HCT116 (cell line): ENCODE measurements at regions not wholly inside any gene's neighbourhood (a gene's known extent, or its start where the extent isn't known, plus 50 kb on each side); places are given as distances from the start of the nearest gene placed in this dataset.

Source experiments
- CBX3 ChIP-seq: IDR thresholded peaks from 2 replicates; pipeline ENCODE4 v1.6.1; 2012; ENCODE audit warnings: low read depth
- EZH2 ChIP-seq: fragments of 200-600 bp; sonication (generic); IDR thresholded peaks from 2 replicates; pipeline ENCODE4 v1.6.1; 2017; ENCODE audit warnings: antibody characterized with exemption, mixed run types
- EZH2phosphoT487 ChIP-seq: fragments of 200-600 bp; IDR thresholded peaks from 2 replicates; pipeline ENCODE4 v1.6.1; 2018; ENCODE audit warnings: antibody characterized with exemption, borderline replicate concordance
- TF ChIP-seq, protein P1 (sequence below), 3 experiments: fragments of 200-600 bp in 1 of 3; sonication (generic) in 1 of 3; IDR thresholded peaks in 2 of 3; conservative IDR thresholded peaks in 1 of 3; 2 replicates each; pipeline ENCODE4 v1.5.1; 2012 to 2017; ENCODE audit warnings: low read depth in 2 of 3, low read length in 2 of 3, antibody characterized with exemption in 1 of 3, borderline replicate concordance in 1 of 3, control low read depth in 1 of 3, mild to moderate bottlenecking in 1 of 3, mixed read lengths in 1 of 3, mixed run types in 1 of 3, moderate library complexity in 1 of 3; ENCODE audit not compliant: insufficient read depth in 1 of 3
- TF ChIP-seq, protein P2 (sequence below): IDR thresholded peaks from 2 replicates; pipeline ENCODE4 v1.6.1; 2012; ENCODE audit warnings: low read depth
- TF ChIP-seq, protein P3 (sequence below): IDR thresholded peaks from 2 replicates; pipeline ENCODE4 v1.6.1; 2011; ENCODE audit warnings: mild to moderate bottlenecking, low read length, moderate library complexity; ENCODE audit not compliant: insufficient replicate concordance; ENCODE audit errors: extremely low read depth

DNA sequence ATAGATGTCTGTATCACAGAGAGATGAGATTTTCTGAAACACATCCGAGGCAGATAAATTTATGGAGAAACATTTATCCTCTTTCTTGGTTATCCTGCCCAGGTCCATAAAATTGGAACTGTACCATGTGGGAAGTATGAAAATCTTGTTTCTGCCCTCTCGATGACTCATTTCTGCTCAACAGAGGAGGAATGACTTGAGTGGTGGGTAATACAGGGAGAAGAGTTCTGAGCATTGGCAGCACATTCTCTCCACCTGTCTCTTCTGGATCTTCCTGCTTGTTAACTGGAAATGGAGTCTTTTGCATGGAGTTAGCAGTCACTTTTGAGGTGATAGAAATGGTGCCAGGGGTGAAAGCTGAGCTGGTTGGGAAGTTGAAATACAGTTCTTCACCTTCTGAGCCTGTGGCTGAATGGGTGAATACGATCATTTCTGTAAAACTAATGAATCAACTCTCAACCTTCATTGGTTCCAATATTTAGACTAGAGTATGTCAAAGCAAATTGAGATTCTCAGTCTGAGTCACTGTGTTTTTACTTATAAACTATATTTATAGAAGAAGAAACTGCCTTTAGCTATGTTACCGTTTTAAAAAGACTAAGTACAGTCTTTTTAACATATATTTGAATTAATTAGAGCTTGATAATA lies 945.5 kb downstream of the SORCS3 start:
- no peak for TF ChIP-seq EZH2phosphoT487
- TF ChIP-seq, protein P1, sequence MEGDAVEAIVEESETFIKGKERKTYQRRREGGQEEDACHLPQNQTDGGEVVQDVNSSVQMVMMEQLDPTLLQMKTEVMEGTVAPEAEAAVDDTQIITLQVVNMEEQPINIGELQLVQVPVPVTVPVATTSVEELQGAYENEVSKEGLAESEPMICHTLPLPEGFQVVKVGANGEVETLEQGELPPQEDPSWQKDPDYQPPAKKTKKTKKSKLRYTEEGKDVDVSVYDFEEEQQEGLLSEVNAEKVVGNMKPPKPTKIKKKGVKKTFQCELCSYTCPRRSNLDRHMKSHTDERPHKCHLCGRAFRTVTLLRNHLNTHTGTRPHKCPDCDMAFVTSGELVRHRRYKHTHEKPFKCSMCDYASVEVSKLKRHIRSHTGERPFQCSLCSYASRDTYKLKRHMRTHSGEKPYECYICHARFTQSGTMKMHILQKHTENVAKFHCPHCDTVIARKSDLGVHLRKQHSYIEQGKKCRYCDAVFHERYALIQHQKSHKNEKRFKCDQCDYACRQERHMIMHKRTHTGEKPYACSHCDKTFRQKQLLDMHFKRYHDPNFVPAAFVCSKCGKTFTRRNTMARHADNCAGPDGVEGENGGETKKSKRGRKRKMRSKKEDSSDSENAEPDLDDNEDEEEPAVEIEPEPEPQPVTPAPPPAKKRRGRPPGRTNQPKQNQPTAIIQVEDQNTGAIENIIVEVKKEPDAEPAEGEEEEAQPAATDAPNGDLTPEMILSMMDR (IDR thresholded peaks at IDR 0.05 in 2 of 3, conservative IDR thresholded peaks at IDR 0.05 in 1 of 3; ENCODE audit: borderline replicate concordance in 1 of 3, insufficient read depth in 1 of 3, low read depth in 2 of 3, low read length in 2 of 3): no peak
- no peak for TF ChIP-seq EZH2
- TF ChIP-seq, protein P2, sequence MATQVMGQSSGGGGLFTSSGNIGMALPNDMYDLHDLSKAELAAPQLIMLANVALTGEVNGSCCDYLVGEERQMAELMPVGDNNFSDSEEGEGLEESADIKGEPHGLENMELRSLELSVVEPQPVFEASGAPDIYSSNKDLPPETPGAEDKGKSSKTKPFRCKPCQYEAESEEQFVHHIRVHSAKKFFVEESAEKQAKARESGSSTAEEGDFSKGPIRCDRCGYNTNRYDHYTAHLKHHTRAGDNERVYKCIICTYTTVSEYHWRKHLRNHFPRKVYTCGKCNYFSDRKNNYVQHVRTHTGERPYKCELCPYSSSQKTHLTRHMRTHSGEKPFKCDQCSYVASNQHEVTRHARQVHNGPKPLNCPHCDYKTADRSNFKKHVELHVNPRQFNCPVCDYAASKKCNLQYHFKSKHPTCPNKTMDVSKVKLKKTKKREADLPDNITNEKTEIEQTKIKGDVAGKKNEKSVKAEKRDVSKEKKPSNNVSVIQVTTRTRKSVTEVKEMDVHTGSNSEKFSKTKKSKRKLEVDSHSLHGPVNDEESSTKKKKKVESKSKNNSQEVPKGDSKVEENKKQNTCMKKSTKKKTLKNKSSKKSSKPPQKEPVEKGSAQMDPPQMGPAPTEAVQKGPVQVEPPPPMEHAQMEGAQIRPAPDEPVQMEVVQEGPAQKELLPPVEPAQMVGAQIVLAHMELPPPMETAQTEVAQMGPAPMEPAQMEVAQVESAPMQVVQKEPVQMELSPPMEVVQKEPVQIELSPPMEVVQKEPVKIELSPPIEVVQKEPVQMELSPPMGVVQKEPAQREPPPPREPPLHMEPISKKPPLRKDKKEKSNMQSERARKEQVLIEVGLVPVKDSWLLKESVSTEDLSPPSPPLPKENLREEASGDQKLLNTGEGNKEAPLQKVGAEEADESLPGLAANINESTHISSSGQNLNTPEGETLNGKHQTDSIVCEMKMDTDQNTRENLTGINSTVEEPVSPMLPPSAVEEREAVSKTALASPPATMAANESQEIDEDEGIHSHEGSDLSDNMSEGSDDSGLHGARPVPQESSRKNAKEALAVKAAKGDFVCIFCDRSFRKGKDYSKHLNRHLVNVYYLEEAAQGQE: no peak
- TF ChIP-seq, protein P3, sequence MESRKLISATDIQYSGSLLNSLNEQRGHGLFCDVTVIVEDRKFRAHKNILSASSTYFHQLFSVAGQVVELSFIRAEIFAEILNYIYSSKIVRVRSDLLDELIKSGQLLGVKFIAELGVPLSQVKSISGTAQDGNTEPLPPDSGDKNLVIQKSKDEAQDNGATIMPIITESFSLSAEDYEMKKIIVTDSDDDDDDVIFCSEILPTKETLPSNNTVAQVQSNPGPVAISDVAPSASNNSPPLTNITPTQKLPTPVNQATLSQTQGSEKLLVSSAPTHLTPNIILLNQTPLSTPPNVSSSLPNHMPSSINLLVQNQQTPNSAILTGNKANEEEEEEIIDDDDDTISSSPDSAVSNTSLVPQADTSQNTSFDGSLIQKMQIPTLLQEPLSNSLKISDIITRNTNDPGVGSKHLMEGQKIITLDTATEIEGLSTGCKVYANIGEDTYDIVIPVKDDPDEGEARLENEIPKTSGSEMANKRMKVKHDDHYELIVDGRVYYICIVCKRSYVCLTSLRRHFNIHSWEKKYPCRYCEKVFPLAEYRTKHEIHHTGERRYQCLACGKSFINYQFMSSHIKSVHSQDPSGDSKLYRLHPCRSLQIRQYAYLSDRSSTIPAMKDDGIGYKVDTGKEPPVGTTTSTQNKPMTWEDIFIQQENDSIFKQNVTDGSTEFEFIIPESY: no peak
- no peak for TF ChIP-seq CBX3
